Body of pancreas (tissue), 4 donors: ENCODE measurements at regions not wholly inside any gene's neighbourhood (a gene's known extent, or its start where the extent isn't known, plus 50 kb on each side); places are given as distances from the start of the nearest gene placed in this dataset.

Source experiments
- CTCF ChIP-seq, 7 experiments: fragments of 450-650 bp in 4 of 7; fragments of 200-600 bp in 3 of 7; sonication (generic) in 3 of 7; IDR thresholded peaks; one replicate each; pipeline ENCODE4 v1.5.1; 2016 to 2019; ENCODE audit warnings: antibody characterized with exemption in 7 of 7
- POLR2A ChIP-seq, 3 donors: fragments of 450-650 bp; IDR thresholded peaks; one replicate each; pipeline ENCODE4 v1.6.1; 2016; ENCODE audit warnings: antibody characterized with exemption in 3 of 3, mild to moderate bottlenecking in 2 of 3

- TF ChIP-seq CTCF (IDR thresholded peaks at IDR 0.05): no peak
- TF ChIP-seq POLR2A (IDR thresholded peaks at IDR 0.05): no peak
Observed at GRCh38 chr6:11921751-11922150, 90.4 kb upstream of the HIVEP1 start.
